ENCODE measurements at regions not wholly inside any gene's neighbourhood (a gene's known extent, or its start where the extent isn't known, plus 50 kb on each side); places are given as distances from the start of the nearest gene placed in this dataset.

DNA sequence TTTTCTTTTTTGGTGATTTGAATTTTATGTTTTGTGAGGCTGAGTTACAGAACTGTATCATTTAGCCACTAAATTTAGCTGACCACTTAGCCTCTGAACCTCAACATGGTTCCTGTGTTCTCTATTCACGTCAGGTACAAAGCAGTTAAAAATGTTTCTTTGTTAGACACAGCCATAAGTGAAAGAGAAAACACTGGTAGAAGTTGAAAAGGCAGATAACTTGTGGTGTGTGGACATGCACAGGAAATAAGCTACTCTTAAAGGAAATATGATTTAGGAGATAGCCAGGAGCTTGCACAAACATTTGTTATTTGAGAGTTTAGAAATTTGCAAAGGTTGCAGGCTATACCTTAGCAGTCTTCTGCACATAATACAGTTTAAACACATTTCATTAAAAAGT is 171.0 kb upstream of the RPS6KA3 start:
- no peak overlapping the region for H3K4me3 ChIP-seq (ENCODE audit: low read length)
- H3K27ac ChIP-seq (ENCODE audit: low read length): no peak overlapping the region
- no peak for DNase-seq
- H3K9ac ChIP-seq (ENCODE audit: low read length): no peak overlapping the region
- no peaks in the 10 kb centered on the region for H3K4me1 ChIP-seq (ENCODE audit: low read length)
- no peaks in the 10 kb centered on the region; the same call in 1 of the 2 replicates for H3K27me3 ChIP-seq (ENCODE audit: low read length)
- no peaks in the 10 kb centered on the region for H3K9me2 ChIP-seq (replicated peaks; ENCODE audit: insufficient read depth, low read length)
- H3K36me3 ChIP-seq (ENCODE audit: insufficient read depth, low read length): no peaks in the 10 kb centered on the region
- no peak overlapping the region for H2AFZ ChIP-seq (ENCODE audit: low read length)
- no peaks in the 10 kb centered on the region for H3K9me3 ChIP-seq (ENCODE audit: low read length)
- H3K79me2 ChIP-seq (ENCODE audit: low read length): no peaks in the 10 kb centered on the region
- no peaks in the 10 kb centered on the region for H4K20me1 ChIP-seq (ENCODE audit: insufficient read depth, low read depth, low read length)
- H3K4me2 ChIP-seq (ENCODE audit: low read depth, low read length, poor library complexity, severe bottlenecking): no peak overlapping the region

DNA sequence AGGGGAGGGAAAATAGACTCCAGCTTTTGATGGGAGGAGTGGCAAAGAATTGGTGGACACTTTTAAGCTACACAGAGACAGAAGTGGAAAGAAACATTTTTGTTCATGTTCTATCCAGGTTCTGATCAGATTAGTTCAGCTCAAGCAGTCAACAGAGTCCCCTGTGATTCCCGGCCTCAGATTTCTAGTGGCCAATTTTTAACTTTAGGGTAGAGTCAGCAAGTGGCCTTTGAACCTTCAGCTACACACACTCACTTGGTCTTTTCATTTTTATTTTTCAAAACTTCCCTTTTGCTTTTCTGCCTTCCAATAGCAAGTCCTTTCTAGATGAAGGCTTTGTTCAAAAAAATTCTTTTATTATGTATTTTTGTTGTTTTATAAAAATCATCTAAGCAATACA is 169.2 kb upstream of the RPS6KA3 start:
- Histone ChIP-seq H3K9ac (ENCODE audit: low read length) (no peak overlapping the region), H4K20me1 (ENCODE audit: insufficient read depth, low read depth, low read length) (no peaks in the 10 kb centered on the region), H2AFZ (ENCODE audit: low read length) (no peak overlapping the region), H3K79me2 (ENCODE audit: low read length) (no peaks in the 10 kb centered on the region), H3K9me3 (ENCODE audit: low read length) (no peaks in the 10 kb centered on the region), H3K4me1 (ENCODE audit: low read length) (no peaks in the 10 kb centered on the region), H3K36me3 (ENCODE audit: insufficient read depth, low read length) (no peaks in the 10 kb centered on the region), H3K27ac (ENCODE audit: low read length) (no peak overlapping the region), H3K4me3 (ENCODE audit: low read length) (no peak overlapping the region), H3K27me3 (ENCODE audit: low read length) (no peaks in the 10 kb centered on the region; the same call in 1 of the 2 replicates), H3K9me2 (replicated peaks; ENCODE audit: insufficient read depth, low read length) (no peaks in the 10 kb centered on the region), H3K4me2 (ENCODE audit: low read depth, low read length, poor library complexity, severe bottlenecking) (no peak overlapping the region)
- no peak for DNase-seq

DNA sequence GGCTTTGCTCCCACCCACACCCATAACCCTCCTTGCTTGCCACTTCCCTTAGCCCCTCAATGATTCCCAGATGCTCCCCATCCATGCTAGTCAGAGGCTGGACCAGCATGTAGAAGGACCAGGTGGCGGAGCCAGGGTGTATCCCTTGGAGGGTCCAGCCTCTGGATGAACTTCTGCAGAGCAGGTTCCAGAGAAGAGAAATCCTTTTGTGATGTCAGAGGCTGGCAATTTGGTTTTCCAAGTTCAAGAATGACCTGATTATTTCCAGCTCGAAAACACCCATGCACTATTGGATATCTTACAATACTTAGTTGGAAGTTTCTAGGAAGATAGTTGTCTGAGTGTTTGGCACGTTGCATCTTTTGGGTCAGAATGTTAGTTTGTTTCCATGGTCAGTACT is 168.3 kb upstream of the RPS6KA3 start:
- Histone ChIP-seq H3K36me3 (ENCODE audit: insufficient read depth, low read length) (no peaks in the 10 kb centered on the region), H3K27ac (ENCODE audit: low read length) (no peak overlapping the region), H3K9me3 (ENCODE audit: low read length) (no peaks in the 10 kb centered on the region), H3K79me2 (ENCODE audit: low read length) (no peaks in the 10 kb centered on the region), H2AFZ (ENCODE audit: low read length) (no peak overlapping the region), H3K4me1 (ENCODE audit: low read length) (no peaks in the 10 kb centered on the region), H3K4me2 (ENCODE audit: low read depth, low read length, poor library complexity, severe bottlenecking) (no peak overlapping the region), H3K9me2 (replicated peaks; ENCODE audit: insufficient read depth, low read length) (no peaks in the 10 kb centered on the region), H3K4me3 (ENCODE audit: low read length) (no peak overlapping the region), H4K20me1 (ENCODE audit: insufficient read depth, low read depth, low read length) (no peaks in the 10 kb centered on the region), H3K27me3 (ENCODE audit: low read length) (no peaks in the 10 kb centered on the region; the same call in 1 of the 2 replicates), H3K9ac (ENCODE audit: low read length) (no peak overlapping the region)
- DNase-seq: no peak

DNA sequence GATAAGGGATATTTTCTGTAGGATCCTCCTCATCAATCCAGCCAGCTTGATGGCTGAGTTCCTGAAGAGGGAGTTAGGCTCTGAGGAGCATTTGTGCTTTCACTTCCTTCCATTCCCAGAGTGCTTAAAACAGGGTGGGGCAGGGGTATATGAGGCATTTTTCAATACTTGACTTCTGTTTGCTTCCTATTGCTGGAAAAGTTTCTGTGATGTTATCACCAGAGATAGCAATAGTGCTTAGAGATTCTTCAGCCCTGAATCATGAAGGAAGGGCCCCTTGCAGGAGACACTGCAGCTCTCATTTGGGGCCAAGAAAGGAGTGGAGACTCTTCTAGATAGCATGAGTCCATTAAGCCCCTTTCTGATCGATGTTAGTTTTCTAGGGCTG is 166.7 kb upstream of the RPS6KA3 start:
- Histone ChIP-seq H3K9ac (ENCODE audit: low read length) (no peak overlapping the region), H3K4me1 (ENCODE audit: low read length) (no peaks in the 10 kb centered on the region), H3K27ac (ENCODE audit: low read length) (no peak overlapping the region), H2AFZ (ENCODE audit: low read length) (no peak overlapping the region), H3K27me3 (ENCODE audit: low read length) (no peaks in the 10 kb centered on the region; the same call in 1 of the 2 replicates), H3K36me3 (ENCODE audit: insufficient read depth, low read length) (no peaks in the 10 kb centered on the region), H3K4me3 (ENCODE audit: low read length) (no peak overlapping the region), H3K9me3 (ENCODE audit: low read length) (no peaks in the 10 kb centered on the region), H3K4me2 (ENCODE audit: low read depth, low read length, poor library complexity, severe bottlenecking) (no peak overlapping the region), H3K9me2 (replicated peaks; ENCODE audit: insufficient read depth, low read length) (no peaks in the 10 kb centered on the region), H3K79me2 (ENCODE audit: low read length) (no peaks in the 10 kb centered on the region), H4K20me1 (ENCODE audit: insufficient read depth, low read depth, low read length) (no peaks in the 10 kb centered on the region)
- no peak for DNase-seq

DNA sequence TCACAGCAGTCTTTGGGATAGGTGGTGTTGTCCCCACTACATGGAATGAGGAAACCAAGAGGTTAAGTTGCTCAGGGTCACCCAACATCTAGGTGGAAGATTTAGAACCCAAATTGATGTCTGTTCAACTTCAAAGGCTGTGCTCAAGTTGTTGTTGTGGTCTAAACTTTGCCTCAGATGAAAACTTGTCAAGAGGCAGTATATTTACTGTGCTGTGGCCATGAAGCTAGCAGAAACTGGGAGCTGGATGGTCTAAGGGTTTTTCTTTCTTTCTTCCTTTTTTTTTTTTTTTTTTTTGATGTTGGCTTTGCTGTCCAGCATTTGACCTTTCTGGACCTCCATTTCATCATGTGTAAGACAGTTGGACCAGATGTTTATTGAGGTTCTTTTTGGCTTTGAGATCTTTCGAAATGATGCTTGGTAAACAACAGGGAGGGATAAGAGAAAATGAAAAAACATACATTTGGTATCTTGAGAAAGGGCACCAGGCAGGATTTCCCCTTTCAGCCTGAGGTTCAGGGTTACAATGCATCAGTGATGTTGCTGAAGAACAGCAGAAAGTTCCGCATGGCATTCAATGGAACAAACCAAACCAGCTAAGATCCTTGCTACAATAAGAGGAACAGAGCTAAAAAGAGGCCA is 166.2 kb upstream of the RPS6KA3 start:
- Histone ChIP-seq H3K9ac (ENCODE audit: low read length) (no peak overlapping the region), H3K9me3 (ENCODE audit: low read length) (no peaks in the 10 kb centered on the region), H2AFZ (ENCODE audit: low read length) (no peak overlapping the region), H3K9me2 (replicated peaks; ENCODE audit: insufficient read depth, low read length) (no peaks in the 10 kb centered on the region), H4K20me1 (ENCODE audit: insufficient read depth, low read depth, low read length) (no peaks in the 10 kb centered on the region), H3K4me1 (ENCODE audit: low read length) (no peaks in the 10 kb centered on the region), H3K27me3 (ENCODE audit: low read length) (no peaks in the 10 kb centered on the region; the same call in 1 of the 2 replicates), H3K4me2 (ENCODE audit: low read depth, low read length, poor library complexity, severe bottlenecking) (no peak overlapping the region), H3K79me2 (ENCODE audit: low read length) (no peaks in the 10 kb centered on the region), H3K27ac (ENCODE audit: low read length) (no peak overlapping the region), H3K36me3 (ENCODE audit: insufficient read depth, low read length) (no peaks in the 10 kb centered on the region), H3K4me3 (ENCODE audit: low read length) (no peak overlapping the region)
- DNase-seq: no peak

DNA sequence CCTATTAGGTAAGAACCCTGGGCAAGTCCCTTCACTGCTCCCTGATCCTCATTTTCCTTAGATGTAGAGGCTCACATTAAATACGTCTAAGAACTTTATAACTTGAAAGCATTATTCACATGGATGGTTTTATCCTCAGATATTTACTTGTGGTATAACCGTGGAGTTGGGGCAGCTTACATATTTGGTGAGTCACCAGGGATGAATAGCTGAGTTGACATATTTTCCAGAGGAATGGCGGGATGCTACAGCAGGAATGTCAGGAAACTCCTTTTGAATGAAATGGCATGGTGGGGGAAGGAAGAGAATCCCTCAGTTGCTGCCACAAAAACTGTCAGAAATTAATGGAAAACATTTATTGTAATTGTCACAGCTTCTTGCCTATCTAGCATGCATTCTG is 165.3 kb upstream of the RPS6KA3 start:
- no peaks in the 10 kb centered on the region; the same call in 1 of the 2 replicates for H3K27me3 ChIP-seq (ENCODE audit: low read length)
- H3K27ac ChIP-seq (ENCODE audit: low read length): no peak overlapping the region
- H2AFZ ChIP-seq (ENCODE audit: low read length): no peak overlapping the region
- H3K36me3 ChIP-seq (ENCODE audit: insufficient read depth, low read length): no peaks in the 10 kb centered on the region
- no peak overlapping the region for H3K4me3 ChIP-seq (ENCODE audit: low read length)
- H3K4me2 ChIP-seq (ENCODE audit: low read depth, low read length, poor library complexity, severe bottlenecking): no peak overlapping the region
- no peak for DNase-seq
- no peaks in the 10 kb centered on the region for H4K20me1 ChIP-seq (ENCODE audit: insufficient read depth, low read depth, low read length)
- no peaks in the 10 kb centered on the region for H3K9me2 ChIP-seq (replicated peaks; ENCODE audit: insufficient read depth, low read length)
- H3K79me2 ChIP-seq (ENCODE audit: low read length): no peaks in the 10 kb centered on the region
- H3K9ac ChIP-seq (ENCODE audit: low read length): no peak overlapping the region
- no peaks in the 10 kb centered on the region for H3K4me1 ChIP-seq (ENCODE audit: low read length)
- no peaks in the 10 kb centered on the region for H3K9me3 ChIP-seq (ENCODE audit: low read length)

DNA sequence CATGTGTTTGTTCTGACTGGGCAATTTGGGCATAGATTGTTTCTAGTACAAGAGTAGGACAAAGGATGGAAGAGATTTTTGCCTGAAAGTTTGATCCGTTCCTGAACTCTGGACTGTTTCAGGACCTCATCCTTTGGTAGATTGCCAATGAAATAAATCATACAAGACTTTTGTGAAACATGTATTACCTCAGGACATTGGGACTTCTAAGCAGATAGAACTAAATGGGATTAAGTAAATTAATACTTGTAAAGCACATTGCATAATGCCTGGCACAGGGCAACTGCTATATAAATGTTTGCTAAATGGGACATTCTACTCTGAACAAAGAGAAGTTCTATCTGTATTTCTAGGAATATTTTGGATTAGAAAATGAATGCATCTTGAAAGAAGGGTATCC is 164.8 kb upstream of the RPS6KA3 start:
- H3K36me3 ChIP-seq (ENCODE audit: insufficient read depth, low read length): no peaks in the 10 kb centered on the region
- DNase-seq: no peak

DNA sequence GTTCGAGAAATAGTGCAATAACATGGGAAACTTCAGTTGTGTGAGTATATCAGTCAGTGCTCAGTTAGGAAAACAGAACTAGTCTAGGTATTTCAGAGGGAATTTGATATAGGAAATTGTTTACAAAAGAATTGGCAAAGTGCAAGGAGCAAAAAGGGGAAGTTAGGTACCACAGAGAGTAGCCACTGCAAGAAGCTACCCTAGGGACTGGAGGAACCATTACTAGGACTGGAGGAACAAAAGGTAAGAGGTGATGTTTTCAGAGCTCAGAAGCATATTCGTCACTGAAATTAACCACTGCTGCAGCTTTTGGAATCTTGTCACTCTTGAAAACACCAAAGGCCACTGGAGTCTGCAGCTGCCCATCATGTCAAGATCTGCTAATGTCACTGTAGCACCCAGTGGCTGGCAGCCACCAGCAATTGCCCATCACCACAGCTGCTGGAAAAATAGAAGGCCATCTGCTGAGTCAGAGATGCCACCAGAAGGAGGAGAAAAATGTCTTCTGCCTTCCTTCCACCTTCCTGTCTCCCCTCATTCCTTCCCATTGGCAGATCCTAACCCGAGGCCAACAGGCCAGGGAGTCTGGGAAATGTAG is 160.6 kb upstream of the RPS6KA3 start:
- no peak overlapping the region for H3K9ac ChIP-seq (ENCODE audit: low read length)
- no peaks in the 10 kb centered on the region for H3K4me1 ChIP-seq (ENCODE audit: low read length)
- H2AFZ ChIP-seq (ENCODE audit: low read length): no peak overlapping the region
- no peak for DNase-seq
- H3K9me2 ChIP-seq (replicated peaks; ENCODE audit: insufficient read depth, low read length): no peaks in the 10 kb centered on the region
- H3K27me3 ChIP-seq (ENCODE audit: low read length): no peaks in the 10 kb centered on the region
- no peak overlapping the region for H3K4me2 ChIP-seq (ENCODE audit: low read depth, low read length, poor library complexity, severe bottlenecking)
- no peaks in the 10 kb centered on the region for H4K20me1 ChIP-seq (ENCODE audit: insufficient read depth, low read depth, low read length)
- H3K36me3 ChIP-seq (ENCODE audit: insufficient read depth, low read length): no peaks in the 10 kb centered on the region
- H3K79me2 ChIP-seq (ENCODE audit: low read length): no peaks in the 10 kb centered on the region
- H3K27ac ChIP-seq (ENCODE audit: low read length): no peak overlapping the region
- H3K4me3 ChIP-seq (ENCODE audit: low read length): no peak overlapping the region
- H3K9me3 ChIP-seq (ENCODE audit: low read length): no peaks in the 10 kb centered on the region

More for the DNA sequence above, 164.8 kb upstream of the RPS6KA3 start:
- H3K4me1 ChIP-seq (ENCODE audit: low read length): no peaks in the 10 kb centered on the region
- no peaks in the 10 kb centered on the region for H3K9me3 ChIP-seq (ENCODE audit: low read length)
- no peaks in the 10 kb centered on the region for H3K9me2 ChIP-seq (replicated peaks; ENCODE audit: insufficient read depth, low read length)
- no peak overlapping the region for H3K4me2 ChIP-seq (ENCODE audit: low read depth, low read length, poor library complexity, severe bottlenecking)
- H3K79me2 ChIP-seq (ENCODE audit: low read length): no peaks in the 10 kb centered on the region
- H3K4me3 ChIP-seq (ENCODE audit: low read length): no peak overlapping the region
- H3K27me3 ChIP-seq (ENCODE audit: low read length): no peaks in the 10 kb centered on the region; the same call in 1 of the 2 replicates
- no peak overlapping the region for H2AFZ ChIP-seq (ENCODE audit: low read length)
- H3K27ac ChIP-seq (ENCODE audit: low read length): no peak overlapping the region
- H3K9ac ChIP-seq (ENCODE audit: low read length): no peak overlapping the region
- H4K20me1 ChIP-seq (ENCODE audit: insufficient read depth, low read depth, low read length): no peaks in the 10 kb centered on the region
